Activated naive CD4-positive, alpha-beta T cell treated with Interleukin-2 at 50 U/mL for 16 hours (primary cell): ENCODE measurements at regions not wholly inside any gene's neighbourhood (a gene's known extent, or its start where the extent isn't known, plus 50 kb on each side); places are given as distances from the start of the nearest gene placed in this dataset.

Experiments
- DNase-seq: peaks from one replicate; pipeline ENCODE4 v3.0.0-alpha.2; 2020

DNA sequence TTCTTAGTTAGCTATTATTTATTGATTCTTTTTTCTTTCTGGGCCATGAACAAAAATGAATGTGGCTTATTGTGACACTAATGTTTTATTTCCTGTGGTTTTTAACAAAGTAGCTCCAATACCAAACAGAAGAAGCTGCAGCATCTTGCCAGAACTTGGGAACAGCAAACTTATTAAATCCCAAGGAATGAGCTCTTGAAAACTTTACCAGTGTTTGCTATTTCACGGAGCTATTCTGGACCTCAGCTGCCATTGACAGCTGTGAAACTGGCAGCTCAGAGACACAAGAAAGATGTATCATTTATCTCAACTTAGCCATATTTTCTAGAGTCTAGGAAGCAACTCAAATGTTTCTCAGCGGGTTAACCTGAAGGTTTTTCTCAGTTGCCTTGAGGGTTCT lies 91.0 kb upstream of the NEUROD1 start:
- DNase-seq = no peak

DNA sequence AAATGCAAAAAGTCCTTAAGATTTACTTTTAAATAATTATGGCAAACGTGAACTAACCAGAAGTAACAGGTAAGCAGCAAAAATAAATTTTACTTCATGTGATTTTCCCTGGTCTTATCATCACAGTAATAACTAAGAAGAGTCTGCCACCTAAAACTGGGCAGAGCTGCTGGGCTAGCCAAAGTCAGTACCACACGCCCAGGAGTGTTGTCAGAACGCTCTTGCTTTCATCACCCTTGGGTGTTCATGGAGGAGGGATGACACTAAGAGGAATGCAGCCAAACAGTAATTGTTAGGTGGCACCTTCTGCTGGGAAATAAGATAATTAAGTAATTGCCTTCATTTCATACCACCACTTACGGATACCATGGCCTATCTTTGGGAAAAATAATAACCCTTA lies 92.0 kb upstream of the NEUROD1 start:
- no peak for DNase-seq

DNA sequence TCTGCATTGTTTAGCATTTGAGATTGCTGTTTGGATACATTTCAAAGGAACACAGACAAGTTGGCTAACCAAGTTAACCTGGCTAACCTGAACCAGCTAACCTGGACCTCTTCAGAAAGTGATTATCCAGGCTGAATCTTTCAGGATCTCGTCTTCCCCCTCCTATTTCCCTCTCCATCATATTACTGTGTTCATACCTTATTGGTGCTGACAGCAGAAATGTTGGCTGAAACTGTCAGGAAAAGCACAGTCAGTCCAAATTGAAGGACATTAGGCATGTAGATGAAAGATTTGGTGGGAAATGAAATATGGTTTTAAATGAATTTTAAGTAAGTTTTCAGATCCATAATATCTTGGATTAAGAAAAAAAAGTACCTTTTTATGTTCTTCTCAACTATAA lies 92.5 kb upstream of the NEUROD1 start:
- DNase-seq = no peak

DNA sequence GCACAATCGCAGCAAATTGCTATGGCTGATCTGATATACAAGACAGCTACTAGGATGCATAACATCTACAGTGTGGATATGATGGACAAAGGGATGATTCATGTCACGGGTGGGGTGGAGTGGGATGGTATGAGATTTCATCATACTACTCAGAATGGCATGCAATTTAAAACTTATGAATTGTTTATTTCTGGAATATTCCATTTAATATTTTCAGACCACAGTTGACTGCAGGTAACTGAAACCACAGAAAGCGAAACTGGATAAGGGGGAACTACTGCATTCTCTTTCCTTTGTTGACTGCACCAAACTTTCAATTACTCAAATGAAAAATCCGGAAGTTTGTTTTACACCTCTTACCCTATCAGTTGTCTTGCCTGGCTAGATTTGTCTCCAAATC lies 94.4 kb upstream of the NEUROD1 start:
- DNase-seq = no peak

DNA sequence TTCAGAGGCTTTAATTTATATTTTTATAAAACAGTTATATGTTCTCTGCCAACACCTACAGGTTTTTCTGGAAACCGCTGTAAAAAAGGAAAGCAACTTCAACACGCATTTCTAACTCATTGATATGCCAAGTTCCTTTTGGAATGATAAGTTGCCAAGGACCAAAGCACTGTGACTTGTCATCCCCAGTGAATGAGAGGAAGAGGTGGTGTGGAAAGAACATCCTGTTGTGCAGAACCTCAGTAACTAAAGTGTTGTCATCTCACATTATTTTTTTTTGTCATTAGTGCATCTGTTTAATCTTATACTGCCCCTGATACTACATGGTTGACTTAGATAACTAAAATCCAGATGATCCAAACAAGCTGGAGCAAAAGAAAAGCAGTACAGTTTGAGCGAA lies 96.0 kb upstream of the NEUROD1 start:
- no peak for DNase-seq

DNA sequence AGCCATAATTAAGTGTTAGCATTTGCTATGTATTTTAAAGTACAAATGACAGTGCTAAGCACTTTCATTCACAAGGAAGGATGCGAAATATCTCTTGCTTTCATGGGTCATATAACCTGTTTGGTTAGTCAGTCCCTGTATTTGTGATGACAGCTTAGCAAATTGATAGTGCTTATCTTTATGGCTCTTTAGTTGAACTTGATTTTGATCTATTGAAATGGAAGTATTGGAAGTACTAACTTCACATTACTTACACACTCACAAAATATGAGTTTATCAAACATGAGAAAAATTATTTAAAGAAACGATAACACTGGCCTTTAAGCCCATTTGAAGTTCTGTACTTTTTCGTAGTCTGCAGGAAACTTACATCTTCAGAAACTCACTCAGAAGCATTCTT lies 97.4 kb upstream of the NEUROD1 start:
- no peak for DNase-seq

DNA sequence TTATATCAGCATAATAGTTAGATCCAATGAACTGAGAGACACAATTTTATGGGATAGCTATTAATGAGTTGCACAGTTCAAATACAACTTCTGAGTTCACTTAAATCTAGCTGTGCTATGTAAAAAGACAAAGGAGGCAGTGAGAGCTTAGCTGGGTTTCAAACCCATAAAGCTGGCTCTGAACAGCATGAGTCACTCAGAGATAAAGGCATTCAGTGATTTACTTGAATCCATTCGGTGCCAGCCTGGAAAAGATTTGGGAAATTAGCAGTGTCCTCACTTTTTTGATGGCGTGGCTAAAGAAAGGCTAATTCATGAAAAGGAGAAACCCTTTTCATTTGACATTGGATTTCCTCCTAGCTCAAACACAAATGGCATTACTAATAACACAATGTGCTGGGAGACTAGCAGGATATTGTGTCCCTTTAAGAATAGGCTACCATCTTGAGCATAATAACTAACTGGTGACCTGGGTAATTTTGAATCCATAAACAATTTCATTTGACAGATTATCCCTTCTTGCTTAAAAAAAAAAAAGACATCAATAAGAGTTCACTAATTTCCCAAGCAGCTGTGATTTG lies 98.4 kb upstream of the NEUROD1 start:
- DNase-seq = no peak

DNA sequence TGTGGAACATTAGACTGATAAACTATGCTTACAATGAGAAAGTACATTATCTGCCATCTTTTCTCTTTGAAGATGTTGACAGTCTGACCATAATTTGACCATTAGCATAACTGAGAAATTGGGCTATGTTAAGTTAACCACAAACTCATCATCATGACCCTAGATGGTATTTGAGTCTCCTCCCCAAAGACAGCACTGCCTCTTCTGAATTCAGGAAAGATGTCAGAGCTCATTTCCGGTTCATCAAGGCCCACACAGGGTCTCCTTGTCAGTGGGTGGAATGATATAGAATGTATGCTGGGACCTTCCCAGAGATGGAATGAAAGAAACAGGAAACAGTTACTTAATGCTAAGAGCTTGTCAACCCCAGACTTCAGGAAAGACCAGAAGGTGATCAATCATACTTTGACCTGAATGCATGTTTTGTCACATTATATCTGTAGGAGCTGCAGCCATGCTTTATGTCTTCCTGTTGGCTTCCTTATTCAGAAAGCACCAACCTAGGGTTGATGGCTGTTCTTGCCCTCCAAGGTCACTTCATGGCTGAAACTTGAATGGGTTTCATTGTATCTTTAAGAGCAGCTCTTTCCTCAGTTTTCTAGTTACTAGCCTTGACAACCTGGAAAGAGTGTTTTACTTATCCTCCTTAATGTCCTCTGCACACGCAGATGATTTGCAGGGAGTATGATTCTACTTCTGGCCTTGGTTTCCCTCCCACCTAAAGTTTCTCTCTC lies 99.1 kb upstream of the NEUROD1 start:
- no peak for DNase-seq

DNA sequence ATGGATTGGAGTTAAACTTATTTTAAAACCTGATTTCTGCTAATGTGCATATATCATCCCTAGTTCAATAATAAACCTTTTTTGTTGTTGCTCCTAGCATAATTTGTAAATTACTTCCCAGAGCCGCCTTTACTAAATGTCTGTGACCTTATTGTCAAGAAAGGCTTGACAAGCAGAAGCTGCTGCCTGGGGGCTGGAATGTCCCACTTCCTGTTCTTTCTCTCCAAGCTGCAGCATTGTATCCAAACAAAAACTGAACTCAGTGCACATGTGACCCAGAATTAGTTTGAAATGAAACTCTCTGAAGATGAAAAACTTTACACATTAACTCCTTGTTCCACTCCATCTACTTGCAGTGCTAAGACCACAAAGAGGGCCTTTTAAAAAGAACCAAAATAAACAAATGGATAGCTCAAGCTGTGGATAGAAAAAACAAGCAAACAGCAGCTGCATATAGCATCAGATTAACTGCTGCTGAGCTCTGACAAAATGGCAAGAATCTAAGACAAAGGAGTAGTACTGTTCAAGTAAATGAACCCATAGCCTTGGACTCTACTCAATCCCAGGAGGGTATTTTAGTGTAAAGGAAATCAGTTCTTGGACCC lies 99.8 kb upstream of the NEUROD1 start:
- no peak for DNase-seq

DNA sequence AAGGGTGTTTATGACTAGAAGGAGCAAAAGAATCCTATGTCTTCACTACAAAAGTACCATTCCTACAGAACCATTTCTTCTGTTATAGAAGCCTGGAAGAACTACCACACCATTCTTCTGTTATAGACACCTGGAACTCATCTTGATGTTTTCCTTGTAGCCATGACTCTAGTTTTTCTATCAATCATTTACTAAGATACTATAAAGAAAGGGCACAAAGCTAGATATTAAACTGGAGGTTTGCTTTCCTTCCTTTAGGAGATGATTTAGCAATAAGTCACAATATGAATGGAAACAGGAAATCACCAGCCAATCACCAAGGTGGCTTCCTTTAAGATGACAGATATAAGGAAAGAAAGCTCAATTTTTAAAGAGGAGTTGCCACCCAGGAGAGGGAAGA lies 100.3 kb upstream of the NEUROD1 start:
- DNase-seq = no peak

DNA sequence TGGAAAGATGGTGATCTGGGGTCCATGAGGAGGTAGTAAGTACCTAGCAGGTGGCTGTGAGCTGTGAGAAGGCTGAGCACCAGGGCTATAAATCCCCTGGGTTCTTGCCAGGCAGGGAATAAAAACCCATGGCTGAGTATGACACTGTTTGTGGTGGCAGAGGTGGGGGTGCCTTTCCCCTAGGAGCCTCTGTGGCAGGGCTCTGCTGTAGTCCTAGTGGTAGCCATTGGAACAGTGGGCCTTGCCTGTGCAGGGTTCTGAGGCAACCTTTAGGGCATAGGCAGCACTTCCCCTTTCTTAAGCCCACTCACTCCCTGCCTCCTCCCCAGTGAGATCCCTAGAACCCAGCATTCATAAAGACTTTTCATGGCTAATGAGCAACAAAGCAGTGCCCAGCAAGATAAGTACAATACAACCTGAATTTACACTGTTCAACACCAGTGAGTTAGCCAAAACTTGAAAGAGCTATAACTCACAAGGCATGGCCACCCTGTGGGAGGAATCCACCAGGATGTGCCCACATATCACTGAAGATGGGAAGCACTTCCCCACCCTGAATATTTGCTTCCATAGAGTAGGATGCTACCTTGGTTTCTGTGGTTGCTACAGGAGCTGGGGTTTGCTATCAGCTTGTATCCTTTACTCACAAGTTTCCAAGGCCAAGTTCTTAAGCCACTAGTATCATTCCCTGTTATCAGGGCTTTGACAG lies 100.9 kb upstream of the NEUROD1 start:
- no peak for DNase-seq

DNA sequence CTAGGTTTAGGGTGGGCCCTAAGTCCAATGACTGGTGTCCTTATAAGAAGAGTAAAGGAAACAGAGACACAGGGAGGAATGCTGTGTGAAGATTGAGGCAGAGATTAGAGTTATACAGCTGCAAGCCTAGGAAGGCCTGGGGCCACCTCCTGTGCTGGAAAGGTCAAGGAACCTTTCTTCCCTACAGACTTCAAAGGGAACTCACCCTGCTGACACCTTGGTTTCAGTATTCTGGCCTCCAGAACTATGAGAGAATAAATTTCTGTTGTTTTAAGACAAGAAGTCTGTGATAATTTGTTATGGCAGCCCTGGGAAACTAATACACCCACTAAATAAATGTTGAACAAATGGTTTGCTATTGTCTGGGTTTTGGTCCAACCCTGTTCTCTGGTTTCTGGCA lies 102.3 kb upstream of the NEUROD1 start:
- DNase-seq = no peak

DNA sequence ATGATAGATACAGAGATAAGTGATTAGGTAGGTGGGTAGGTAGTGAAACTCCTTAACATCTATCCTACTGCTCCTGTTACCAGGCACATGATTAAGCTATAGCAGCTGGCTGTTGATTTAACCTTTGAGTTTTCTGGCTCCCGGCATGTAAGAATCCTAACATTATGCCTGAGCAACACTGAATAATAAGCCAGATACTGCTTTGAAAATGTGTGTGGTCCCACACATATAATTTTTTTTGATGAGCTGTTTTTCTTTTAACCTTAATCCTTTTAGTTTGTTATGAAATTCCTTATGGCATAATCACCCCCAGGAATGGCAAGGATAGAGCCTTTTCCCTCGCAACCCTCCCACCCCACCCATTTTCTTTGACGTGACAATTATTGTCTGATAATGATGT lies 104.2 kb upstream of the NEUROD1 start:
- no peak for DNase-seq

DNA sequence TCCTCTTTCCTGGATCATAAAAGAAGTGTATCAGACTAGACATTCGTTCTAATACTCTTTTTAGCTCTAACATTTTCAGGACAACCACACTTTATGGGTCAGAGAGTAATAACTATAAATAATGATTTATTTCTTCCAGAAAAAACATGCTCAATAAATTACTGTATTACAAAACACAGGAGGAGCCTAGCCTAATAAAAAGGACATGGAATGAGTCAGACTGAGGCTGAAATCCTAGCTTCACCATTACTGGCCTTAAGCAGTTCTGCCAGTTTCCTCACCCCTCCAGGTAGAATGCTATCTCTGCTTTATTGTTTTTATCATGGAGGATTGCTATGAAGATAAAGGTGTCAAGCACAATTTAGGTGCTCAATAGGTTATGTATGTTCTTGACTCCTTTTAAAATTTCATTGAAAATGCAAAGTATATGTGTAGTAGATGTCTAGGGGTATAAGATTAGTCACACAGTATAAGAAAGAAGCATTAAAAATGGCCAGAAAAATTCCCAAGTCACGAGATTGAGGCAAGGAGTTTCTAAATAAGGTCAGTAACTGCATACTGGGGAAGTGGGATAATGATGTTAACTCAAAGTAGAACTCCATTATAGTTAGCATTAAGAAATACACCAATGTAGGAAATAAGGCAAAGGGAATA lies 105.5 kb upstream of the NEUROD1 start:
- no peak for DNase-seq

DNA sequence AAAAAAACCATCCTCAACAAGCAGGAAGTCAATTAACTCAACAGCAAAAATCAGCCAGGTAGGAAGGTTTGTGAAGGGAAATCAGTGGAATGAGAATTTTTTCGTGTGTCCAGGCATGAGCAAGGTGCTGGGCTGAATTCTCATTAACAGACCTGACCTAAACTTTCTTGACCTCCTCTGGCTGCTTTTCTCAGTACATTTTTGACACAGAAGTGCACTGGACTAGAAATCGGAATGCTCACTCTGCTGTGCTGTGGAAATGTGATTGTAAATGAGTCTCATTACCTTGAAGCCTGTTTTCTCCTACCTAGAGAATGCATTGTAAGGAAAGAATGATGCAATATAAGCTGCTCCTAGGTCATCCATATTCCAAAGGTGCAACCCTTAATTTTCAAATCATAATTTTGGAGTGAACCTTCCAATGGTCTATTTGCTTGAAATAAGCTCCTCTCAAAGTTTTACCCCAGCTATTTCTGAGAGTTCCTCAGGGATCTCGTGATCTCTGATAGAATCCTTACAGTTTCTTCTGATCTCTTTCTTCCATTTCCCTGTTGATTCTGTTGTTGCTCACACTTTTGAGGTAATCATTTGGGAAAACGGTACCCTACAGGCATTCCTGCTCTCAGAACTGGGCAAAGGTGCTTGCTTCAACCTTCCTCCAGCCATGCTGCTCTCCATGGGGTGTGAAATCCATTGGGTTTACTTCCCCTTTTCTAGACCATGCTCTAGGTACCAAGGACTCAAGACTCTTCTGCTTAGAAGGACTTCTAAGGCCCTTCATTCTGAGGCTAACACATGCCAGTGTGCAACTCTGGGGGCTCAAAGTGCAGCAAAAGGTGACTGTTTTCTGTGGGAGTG lies 104.9 kb upstream of the ITPRID2 start:
- no peak for DNase-seq

DNA sequence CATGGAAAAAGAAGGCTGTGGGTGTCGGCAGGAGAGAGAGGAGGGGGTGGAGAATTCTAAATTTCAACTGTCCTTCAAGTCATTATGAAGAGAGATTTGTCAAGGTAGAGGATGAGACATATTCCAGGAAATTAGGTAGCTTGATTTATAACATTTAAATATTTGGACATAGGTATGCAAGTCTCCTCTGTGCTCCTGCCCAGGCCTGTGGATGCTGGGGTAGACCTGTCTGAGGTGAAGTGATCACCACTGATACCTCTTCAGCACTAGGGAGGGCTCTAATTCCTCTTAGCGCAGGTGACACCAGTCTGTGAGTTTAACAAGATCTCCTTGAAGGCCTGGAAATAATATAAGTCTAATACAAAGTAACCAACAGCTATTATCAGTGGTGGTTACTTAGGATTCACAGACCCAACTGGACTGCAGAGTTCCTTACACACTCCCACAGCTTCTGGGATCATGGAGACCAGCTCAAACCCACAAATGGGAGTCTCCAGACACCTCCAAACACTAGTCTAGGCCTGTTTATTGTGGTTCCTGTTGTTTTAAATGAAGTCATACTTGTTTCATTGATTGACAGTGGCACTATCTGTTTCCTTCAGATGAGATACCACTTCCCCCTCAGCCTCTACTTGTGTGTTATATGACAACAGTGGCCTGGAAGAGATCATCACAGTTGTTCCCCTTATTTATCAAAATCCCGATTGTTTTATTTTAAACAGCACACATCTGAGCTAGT lies 104.1 kb upstream of the ITPRID2 start:
- DNase-seq = no peak

DNA sequence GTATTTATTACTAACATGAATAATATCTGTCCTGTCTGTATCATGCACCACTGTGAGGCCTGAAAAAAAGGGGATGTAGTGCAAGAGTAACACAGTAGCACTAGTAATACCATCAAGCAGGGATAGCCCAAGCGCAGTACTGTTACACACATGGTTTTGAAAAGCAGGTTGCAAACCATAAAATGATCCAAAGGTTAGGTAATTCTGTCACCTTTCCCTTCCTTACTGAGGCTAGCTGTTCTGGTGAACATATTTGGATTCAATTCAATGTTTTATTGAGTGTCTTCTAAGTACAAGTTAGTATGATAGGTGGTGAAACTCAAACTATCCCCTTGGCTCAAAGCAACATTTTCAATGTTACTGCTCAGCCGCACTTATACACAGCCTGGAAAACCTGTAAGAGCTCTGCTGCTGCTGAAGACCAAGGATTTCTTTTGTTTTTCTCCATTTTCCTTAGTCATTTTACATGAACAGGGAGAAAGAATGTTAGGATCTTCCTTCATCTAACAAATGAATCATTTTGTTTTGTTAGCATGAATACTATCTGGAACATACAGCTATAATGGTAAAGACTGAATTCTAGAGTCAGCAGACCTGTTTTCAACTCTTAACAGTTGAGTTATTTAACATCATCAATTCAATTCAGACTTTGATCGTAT lies 102.5 kb upstream of the ITPRID2 start:
- no peak for DNase-seq

DNA sequence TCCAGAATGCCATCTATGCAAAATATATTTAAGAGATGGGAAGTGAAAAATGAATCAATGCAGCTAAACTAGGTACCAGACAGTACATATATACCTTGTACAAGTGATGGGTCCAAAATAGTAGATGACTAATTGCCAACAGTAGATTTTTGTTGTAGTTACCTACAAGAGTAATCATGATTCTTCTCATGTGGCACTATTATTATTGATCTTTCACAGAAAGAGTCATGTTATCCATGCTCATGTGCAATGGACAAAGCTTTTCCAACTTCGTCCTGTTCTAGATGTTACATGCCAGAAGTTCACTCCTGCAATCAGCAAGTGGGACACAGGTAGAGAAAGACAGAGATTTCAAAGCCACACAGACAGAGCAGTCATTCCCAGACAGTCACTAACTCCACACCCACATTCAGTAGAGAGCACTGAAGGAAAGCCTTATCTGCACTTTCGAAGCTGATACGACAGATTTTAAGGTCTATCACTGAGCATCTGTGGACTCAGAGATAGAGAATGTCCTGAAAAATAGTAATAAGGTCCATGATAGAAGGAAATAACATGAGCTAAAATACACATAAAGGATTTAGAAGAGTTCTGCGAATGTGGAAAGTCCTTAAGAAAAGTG lies 101.6 kb upstream of the ITPRID2 start:
- DNase-seq = no peak

DNA sequence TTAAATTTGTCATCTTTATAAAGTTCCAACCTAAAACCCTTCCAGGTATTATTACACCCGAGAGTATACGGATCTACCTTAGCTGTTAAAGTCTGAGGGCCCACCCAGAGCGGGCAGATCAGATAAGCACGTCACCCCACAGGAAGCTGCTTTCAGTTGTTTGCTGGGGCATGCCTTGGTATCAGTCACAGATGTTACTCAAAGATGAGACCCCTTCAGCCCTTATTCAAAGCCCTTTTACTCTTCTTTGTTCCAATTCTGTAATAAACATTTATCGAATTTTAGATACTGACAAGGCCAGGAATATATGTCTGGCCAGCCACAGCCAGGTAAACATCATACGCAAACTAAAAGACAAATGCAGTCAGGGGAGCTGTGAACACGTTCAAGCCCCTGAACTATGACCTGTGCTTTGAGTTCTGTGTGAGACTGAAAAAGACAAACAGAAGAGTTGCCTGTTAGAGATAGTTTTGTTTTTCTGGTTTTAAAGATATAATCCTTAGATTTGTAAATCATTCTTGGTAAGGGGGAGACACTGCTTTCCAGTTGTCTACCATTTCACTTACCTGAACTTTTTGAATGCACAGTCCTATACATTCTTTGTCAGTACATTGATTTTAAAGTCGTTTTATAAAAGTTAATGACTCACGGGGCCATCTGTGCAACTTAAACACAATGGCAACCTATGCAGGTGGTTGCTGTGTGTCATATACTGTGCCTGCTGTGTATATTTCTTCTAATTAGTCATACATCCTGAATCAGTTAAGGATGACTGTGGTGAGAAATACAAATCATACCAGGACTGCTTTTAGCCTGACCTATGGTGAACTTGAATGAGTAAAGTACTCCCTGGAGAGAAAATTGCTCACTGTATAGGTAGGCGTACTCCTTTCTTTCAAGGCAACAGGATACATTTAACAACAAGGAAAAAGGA lies 100.5 kb upstream of the ITPRID2 start:
- DNase-seq = peak; percentile 4

DNA sequence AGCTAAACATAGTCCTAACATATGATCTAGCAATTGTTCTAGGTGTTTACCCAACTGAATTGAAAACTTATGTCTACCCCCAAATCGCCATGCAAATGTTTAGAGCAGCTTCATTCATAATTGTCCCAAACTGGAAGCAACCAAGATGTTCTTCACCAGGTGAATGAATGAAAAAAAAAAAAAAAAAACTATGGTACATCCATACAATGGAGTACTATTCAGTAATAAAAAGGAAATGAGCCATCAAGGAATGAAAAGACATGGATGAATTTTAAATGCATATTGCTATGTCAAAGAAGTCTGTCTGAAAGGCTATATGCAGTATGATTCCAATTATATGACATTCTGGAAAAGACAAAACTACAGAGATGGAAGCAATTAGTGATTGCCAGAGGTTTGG lies 98.6 kb upstream of the ITPRID2 start:
- DNase-seq = no peak
